ENCODE measurements at regions not wholly inside any gene's neighbourhood (a gene's known extent, or its start where the extent isn't known, plus 50 kb on each side); places are given as distances from the start of the nearest gene placed in this dataset.
"Not testable (repeated sequence)": the region's sequence is repeated elsewhere in the genome, so short reads cannot be mapped to it uniquely, and the experiment has no call there.

DNA sequence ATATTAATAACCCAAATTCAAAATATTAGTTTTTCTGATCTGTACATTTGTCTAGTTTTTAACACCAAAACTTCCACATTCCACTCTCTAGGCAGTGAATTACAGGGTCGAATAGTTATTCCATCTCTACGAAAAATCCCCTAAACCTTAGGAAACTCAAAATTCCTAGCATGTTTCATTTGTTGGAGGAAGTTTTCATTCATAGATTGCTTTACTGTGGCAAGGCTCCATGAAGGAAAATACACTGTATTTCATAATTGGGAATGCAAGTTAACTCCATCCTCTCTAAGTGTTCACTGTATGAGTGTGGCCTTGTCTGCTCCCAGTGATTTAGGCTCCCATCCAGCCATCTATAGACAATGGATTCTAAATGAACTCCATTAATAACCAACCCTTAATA, 296.1 kb downstream of the TENT5A start:
- DNase-seq: no peak

DNA sequence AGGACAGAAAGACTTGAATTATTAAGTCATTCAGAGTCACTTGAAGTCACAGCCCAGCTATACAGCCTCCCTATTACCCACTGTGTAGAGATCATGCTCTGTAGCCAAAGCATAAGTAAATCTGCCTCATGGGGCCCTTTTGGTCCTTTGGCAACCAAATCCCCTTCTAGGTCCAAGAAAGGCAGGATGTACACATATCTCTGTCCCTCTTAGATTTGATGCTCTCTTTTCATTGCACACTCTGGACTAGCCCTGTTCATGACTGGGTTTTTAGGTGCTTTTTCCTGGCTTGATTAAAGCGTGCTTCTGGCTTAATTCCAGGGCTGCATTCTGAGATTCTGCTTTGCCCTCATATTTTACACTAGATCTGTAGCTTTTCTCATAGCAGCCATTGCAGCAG, 296.8 kb downstream of the TENT5A start:
- no peak for DNase-seq

DNA sequence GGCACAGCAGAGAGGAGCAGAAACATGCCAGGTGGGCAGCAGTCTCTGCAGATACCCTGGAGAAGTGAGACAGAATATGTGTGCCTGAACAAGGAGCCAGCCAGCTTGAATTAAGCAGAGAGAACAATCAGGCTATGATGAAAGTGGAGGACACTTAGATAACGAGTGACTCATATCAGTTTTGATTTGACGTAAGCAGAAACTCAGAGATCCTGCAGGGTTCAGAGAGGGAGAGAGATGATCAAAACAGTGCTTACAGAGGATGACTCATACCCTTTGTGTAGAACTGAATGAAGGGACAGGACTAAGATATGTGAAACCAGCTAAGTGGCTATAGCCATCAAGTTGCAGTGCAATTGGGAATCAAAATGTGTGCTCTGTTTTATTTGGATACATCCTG, 300.7 kb downstream of the TENT5A start:
- no peak for DNase-seq

DNA sequence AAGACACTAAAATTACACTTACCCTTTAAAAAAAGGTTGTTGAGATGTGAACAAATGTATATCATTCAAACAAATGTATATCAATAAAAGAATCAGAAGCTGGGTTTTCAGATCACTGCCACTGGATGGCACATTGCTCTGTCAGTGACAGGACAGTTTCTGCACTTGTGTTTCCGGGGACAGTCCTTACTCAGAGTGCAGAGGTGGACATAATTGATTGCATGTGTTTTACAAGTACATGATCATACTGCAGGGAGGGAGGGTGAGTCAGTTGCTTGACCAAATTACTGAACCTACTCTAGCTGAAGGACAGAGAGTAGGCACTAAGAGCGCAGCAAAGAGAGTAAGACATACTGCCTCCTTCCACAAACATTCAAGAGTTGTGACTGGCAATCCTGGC, 302.3 kb downstream of the TENT5A start:
- no peak for DNase-seq

DNA sequence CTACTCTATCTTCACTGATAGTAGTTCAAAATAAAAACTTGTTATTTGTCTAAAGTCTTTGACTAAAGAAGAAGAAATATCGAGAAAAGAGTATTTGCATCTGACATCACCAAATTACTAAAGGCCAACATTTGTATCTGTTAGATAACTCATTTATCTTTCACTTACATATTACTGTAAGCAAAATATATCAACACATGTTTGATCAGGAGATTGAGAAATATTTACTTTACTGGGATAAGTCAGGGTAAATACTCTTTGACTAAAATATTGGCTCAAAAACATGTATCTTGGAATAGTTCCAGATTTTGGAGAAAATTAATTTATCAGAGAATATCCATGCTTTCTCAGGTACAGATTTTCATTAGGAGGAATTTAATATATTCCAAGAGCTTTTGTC, 306.0 kb downstream of the TENT5A start:
- no peak for DNase-seq

DNA sequence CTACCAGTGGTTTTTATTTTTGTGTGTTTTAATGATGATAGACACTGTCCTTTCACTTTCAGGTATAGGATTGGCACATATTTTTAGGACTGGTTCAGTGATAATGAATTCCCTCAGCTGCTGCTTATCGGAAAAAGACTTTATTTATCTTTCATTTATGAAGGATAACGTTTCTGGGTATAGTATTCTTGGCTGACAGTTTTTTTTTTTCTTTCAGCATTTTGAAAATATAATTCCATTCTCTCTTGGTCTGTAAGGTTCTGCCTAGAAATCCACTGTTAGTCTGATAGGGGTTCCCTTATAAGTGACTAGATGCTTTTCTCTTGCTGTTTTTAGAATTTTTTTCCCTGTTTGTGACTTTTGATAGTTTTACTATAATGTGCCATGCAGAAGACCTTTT, 313.1 kb downstream of the TENT5A start:
- DNase-seq: no peak

DNA sequence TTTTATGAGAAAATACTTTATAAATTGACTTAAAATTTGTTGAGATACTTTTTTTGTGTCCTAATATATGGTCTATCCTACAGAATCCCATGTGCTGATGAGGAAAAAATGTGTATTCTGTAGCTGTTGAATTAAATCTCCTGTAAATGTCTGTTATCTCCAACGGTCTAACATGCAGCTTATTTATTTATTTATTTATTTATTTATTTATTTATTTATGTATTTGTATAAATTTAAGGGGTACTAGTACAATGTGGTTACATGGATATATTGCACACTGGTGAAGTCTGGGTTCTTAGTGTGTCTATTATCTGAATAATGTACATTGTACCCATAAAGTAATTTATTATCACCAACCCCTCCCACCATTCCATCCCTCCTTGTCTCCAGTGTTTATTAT, 315.5 kb downstream of the TENT5A start:
- DNase-seq: no peak

DNA sequence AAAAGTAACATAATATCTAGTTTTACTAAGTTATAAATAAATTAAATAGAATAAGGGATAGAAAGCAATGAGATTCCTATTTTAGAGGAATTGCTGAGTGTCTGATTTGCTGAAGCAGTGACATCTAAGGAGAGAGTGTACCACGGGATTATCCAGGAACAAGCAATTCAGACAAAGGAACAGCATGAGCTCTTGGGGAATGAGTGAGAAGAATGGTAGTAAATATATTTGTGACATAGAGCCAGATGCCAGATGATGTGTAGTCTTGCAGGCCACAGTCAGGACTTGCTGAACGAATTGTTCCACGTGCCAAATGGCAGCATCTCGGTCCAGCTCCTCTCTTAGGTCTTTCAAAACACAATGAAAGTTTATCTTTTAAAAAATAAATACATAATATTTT, 339.2 kb downstream of the TENT5A start:
- DNase-seq: no peak

DNA sequence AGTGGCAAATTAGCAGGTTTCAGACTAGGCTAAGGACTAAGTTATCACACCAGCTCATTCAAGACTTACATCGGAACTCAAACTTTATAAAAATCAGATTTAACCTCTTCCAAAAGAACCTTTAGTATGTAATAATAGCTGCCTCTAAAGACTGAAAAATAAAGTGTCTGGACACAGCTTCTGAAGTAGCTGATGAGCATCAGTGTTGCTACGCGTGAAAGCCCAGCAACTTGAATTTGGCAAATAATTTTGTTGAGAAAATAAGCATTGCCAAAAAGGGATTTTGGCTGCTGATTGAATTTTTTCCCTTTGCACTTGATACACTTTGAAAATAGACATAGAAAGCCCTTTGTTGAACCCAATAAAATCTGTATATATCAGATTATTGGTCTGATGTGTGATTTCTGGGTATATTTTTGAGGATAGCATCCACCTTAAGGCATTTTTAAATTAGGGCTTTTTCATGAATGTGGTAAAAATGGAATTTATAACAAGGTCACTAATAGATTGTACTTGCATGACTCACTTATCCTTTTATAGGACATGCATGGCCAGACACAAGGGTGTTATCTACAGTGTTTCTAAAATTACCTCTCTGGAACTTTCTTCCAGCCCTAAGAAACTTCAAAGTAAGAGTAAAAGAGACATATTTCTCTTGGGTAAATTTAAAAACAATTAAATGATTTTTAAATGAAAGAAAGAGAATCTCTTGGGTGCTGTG, 350.4 kb downstream of the TENT5A start:
- DNase-seq: no peak

DNA sequence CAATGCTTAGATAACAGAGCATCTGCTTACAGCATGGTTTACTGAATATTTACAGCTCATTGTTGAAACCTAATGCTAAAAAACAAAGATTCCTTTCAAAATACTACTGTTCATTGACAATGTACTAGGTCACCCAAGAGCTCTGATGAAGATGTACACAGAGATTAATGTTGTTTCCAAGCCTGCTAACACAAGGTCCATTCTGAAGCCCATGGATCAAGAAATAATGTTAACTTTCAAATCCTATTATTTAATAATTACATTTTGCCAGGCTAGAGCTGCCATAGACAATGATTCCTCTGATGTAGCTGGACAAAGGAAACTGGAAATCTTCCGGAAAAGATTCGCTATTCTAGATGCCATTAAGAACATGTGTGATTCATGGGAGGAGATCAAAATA, 355.6 kb downstream of the TENT5A start:
- DNase-seq: no peak

DNA sequence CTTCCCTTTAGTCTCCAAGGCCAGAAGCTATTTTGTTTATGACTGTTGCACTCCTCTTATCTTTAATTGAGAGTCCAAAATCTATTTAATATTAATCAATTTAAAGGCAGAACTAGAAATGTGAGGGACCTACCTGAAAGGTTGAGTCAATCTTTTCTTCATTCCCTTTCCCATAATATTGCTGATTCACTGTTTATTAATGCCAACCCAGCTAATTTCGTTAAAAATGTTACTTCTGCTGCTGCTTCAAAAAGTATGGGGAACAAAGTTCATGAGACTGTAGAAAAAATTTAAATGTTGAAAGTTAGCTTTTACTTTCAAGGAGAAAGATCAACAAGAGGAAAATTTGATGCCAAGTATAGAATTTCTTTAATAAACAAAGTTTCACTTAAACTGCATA, 365.3 kb downstream of the TENT5A start:
- no peak for DNase-seq

DNA sequence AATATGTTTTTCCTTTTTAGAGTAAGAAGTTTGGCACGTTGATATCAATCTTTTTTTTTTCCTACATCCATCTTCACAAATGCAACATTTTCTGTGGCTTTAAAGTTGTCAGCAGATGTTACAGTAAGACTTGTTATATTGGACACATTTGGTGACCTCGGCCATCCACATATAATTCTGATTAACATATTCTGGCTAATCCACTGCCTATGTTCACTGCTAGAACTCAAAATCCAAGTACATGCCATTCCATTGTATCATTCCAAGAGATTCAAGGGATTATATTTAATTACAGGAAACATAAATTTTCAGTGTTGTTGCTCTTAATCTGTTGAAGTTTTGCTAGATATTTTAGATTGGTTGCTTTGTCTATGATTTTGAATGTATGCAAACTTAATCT, 367.6 kb downstream of the TENT5A start:
- no peak for DNase-seq

DNA sequence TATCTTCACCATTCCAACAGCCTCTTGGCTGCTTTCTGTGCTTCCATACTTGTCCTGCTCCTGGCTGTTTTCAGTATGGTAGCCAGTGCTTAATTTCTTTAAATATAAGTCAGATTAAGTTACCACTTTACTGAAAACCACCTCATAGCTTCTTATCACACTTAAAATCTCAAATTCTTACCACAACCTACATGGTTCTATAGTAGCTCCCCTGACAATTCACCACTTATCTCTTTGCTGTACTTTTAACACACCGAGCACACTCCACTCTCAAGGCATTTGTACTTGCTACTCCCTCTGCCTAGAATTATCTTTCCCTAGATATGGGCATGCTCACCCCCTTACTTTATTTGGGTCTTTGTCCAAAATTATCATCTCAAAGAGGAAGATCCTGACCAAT, 369.0 kb downstream of the TENT5A start:
- DNase-seq: no peak

DNA sequence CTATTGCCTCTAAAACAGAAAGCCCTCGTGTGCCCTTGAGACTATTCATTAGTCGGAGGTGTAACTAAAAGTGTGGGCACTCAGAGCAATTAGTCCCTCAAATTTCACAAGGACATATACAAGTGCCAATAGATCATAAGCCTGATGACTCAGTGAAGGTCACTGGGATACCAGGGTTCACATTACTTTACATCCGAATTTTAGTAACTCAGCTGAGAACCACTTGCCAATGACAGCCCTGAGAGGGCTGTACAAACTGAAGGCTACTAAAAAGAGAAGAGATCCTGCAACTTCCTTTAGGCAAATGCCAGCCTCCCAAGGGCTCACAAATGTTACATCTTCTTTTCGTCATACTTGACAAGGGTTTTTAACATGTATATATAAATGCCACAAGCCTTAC, 369.6 kb downstream of the TENT5A start:
- no peak for DNase-seq

DNA sequence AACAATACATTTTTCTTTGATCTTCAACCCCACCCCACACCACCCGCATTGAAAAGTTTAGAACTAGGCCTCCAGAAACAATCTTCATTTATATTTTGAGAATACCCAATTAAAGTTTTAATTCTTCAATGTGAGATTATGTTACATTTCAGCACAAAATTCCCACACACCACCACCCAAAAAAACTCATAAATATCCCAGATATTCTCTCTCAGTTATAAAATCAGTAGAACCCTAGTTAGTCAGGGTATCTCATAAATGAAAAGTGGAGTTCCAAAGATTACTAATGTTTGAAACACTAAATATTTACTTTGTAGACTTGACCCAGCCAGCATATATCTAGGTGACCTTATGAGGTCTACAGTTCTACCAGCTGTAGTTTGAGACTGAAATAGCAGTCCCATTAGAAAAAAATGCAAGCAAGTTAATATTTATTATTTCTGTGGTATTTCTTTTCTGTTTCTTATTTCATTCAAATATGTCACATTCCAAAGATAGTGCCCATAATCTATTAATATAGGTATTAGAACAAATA, 371.0 kb downstream of the TENT5A start:
- no peak for DNase-seq

DNA sequence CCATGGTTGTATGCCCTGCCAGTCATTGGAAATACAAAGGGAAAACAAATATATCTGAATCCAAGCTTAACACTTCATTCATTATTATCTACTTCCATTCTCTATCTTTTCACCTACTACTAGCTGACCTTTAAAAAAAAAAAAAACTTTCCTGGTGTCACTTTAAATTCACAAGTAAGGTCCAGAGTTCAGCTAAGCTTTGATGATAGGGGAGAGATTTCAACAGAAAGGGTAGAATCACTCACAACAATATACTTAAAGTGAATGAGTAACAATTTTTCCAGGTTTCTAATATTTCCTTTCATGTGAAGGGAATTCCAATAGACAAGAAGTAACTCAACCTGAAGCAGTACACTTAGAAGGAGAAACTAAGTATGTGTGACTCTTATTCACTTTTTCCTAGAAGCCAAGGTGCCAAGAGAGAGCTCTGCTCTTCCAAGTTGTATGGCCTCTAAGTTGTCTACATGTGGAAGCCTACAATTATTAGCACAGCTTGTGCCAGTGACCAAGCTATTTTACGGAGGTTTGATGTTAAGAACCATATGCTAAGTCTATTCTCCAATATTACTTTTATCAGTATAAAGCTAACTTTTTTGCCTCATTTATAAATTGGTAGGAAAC, 371.7 kb downstream of the TENT5A start:
- no peak for DNase-seq

DNA sequence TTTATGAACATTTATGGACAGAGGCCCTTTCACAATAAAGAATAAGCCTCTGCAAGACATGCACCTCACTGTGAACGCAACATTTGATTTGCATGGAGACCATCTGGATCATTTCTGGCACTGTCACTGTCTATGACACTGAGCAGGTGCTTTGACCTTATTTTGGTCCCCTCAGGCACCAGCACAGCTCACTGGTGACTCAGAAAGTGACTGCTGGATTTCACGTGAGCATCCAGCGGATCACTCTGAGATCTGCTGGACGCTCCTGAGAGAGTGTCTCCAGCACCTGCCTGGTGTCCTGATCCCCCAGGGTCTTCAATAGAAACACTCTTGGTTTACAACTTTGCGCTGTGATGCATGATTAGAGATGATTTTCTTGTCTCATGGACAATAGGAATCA, 375.7 kb downstream of the TENT5A start:
- DNase-seq: no peak

DNA sequence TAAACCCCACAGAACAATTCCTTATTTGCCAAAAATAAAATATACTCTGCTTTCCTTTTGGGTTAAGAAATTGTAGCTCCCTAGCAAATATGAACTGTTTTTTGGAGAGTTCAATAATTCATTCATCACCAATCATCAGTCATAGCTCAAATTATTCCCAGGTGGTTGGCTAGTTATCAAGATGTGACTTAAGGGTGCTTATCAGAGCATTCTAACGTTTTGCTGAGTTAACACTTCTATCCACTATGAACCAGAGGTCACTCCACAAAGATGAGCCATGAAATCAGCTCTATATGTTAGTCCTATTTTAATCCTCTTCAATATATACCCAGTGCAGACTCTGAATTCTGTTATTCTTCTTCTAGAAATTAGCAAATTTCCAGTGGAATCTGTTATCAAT, 379.1 kb downstream of the TENT5A start:
- no peak for DNase-seq

DNA sequence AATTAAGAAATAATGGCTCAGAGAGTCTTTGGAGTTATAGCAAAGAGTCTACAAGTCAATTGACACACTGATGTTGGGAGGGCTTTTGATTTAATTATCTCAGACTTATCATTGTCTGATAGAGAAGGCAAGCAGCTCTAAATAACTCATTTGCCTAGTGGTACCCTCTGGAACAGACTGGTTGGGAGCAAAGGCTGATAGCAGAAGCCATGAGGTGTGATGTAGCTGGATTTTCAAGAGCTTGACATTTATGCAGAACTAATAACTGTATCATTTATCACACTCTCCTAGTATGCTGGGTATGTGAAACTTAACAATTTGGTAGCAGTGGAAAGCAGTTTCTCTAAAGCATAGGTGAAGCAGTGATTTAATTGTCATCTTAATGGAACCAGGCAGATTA, 380.6 kb downstream of the TENT5A start:
- DNase-seq: no peak

DNA sequence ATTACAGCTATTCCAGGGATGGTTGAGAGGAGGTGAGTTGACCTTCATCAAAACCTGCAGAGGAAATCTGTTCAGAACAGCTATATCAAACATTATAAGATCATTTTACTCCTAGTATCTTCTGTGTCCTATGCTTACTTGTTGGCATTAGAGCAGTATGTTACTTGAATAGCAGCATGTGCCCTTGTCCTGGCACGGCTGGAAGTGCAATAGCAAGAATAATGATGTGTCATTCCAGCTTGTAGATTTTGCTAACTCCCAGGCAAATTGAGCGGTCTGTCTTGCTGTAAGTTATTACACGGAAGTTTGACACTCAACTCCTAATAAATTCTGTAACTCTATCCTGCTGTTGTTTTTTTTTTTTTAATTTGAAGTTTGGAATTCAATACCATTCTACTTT, 385.5 kb downstream of the TENT5A start:
- DNase-seq: no peak

DNA sequence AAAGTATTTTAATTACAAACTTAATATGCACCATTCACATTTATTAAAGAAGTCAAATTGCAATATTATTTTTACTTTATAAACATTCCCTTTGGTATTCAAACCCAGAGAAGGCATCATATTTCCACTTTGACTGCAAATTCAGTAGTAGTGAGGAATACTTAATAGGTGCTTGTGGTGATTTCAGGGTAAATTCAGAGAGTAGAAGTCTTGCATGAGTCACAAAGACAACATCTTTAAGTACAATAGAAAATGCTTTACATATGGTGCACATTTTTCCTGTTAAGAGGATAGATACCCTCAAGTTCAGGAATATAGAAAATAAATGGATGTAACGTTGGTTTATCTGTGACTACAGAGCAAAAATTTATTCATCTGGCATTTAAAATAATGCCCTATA, 390.2 kb downstream of the TENT5A start:
- DNase-seq: no peak

DNA sequence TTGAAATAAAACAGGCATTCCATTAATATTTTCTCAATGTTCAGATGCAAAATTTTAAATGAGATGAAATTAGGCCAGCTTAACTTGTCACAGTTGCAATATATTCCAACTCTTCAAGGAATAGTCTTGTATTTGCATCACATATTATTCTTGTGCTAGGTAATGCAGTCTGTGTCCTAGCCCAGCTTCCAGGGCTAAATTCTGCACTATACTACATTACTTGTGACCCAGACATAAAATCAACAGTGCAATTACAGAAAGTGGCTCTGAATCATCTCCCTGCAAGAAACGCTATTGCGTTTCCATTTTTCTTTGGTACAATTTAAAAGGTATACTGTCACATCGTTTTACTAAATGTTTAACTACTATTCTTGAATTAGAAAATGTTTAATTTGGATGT, 399.2 kb downstream of the TENT5A start:
- DNase-seq: no peak

DNA sequence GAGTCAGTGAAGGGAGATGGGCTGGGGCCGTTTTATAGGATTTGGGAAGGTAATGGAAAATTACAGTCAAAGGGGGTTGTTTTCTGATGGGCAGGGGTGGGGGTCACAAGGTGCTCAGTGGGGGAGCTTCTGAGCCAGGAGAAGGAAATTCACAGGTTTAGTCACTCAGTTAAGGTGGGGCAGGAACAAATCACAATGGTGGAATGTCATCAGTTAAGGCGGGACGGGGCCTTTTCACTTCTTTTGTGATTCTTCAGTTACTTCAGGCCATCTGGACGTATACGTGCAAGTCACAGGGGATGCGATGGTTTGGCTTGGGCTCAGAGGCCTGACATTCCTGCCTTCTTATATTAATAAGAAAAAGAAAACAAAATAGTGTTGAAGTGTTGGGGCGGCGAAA, 408.5 kb downstream of the TENT5A start:
- not testable (repeated sequence) for DNase-seq

DNA sequence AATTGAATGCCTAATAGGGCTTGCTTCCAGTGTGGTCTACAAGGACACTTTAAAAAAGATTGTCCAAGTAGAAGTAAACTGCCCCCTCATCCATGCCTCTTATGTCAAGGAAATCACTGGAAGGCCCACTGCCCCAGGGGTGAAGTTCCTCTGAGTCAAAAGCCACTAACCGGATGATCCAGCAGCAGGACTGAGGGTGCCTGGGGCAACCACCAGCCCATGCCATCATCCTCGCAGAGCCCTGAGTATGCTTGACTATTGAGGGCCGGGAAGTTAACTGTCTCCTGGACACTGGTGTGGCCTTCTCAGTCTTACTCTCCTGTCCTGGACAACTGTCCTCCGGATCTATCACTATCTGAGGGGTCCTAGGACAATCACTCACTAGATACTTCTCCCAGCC, 411.5 kb downstream of the TENT5A start:
- no peak for DNase-seq
